ENCODE measurements at regions not wholly inside any gene's neighbourhood (a gene's known extent, or its start where the extent isn't known, plus 50 kb on each side); places are given as distances from the start of the nearest gene placed in this dataset.

DNA sequence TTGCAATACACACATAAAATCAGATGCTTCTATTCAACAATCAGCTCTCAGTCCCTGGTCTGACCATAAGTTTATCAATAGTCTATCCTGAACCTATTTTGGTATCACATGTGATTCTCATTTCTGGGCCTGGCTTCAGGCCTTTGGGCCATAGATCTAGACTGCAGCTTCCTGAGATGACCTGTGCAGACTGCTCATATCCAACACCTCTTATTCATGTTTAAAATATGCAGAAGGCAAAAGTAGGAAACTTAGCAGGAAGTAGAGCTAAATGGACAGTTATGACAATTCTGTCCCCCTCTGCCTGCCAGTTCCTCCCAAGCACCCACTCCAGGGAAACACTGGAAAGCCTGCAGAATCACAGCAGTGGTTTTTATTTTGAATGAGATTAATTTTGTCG lies 53.3 kb downstream of the C7orf25 start:
- no peak for DNase-seq (ENCODE audit: low read depth)

DNA sequence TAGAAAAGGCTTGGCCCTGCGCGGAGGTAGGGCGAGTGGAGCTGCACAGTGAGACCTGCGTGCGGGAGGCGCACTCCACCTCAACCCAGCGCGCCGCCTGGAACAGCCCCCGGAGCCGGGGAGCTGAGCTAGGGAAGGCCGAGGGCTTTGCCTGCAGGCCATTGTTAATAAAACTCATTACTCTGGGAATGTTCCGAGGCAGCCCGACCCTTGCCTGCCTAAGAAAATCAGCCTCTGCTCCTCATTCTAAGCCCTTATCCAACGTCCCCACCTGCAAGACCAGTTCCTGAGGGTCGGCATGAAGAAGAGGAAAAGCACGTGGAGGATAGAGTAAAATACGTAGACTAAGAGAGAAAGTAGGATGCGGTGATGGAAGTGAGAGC lies 55.3 kb downstream of the C7orf25 start:
- no peak for DNase-seq (ENCODE audit: low read depth)

DNA sequence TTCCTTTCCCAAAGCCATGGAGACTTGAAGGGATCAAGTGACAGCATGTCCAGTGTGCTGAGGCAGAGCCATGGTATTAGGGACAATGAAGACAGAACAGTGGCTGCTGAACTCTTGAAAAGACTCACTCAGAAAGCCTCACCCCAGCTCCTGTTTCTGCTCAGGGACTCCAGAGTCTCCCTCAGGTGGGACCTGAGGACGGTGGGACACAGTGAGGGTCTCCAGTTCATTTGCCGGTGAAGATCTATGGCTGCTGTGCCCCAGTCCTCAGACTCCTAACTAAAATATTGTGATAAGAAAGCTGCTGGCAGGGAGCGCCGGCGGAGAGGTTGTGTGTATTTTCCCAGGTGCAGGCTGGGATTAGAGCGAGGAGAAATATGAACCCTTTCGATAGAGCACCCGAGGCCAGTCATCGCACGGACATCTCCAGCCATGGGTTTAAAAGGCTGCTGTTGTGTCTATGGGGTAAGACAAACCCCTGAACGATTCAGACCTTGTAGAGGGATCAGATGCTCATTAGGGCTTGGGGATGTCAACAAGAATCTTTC lies 57.2 kb downstream of the C7orf25 start:
- DNase-seq (ENCODE audit: low read depth): no peak

DNA sequence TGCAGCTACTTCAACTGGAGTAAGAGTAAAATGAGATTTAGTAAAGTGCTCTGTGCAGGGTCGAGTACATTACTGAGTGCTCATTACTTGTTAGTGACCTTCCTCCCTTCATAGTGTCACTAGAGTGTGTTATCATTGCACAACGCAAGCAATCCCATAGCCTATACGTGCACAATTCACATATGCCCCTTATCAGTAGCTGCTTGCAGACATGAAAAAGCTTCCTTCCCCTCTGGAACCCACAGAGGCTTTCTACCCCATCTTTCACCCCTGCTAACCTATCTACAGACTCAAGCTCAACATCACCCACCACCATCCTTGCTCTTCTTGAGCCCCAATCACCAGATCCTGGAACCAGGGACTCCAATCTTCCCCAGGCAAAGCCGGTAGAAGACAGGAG lies 59.3 kb downstream of the C7orf25 start:
- no peak for DNase-seq (ENCODE audit: low read depth)

DNA sequence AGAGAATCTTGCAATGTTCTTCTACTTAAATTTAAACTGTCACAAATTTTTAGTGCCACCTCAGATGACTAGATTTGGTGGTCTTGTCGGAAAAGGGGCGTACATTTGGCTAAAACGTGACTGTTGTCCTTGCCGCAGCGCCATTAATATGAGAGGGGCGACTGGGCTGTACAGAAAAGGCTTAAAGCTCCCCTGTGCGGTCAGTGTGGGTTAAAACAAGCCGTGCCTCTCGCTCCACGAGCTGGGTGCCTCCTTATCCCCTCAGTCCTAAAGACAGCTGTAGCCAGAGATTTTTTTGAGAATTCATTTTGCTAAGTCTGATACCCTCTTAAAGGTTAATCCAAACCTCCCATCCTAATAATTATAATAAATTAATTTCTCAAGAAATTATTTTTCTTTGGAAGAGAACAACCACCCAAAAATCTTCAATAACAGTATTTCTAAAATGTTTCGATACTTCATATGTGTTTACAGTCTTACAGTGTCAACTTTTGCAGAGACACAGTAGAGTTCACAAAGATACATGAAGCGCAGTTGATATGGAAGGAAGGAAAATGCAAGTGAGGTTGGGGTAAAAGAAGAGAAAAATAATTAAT lies 68.6 kb downstream of the C7orf25 start:
- no peak for DNase-seq (ENCODE audit: low read depth)

DNA sequence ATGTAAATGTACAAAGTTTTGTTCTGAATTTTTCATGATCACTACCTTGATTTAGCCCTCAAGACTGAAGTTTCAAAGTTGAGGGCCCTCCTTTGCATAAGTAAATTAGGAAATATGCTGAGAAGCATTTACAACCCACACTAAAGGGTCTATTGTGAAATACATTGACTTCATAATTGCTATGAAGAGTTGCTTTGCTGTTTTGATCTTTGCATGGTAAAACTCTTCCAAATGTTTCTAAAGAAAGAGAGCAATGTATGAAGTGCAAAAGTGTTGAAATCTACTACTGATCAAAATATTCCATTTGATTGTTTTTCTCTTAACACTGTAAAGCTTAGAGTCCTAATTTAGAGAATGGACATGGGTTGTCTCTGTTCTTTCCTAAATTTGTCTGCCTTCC lies 77.2 kb downstream of the C7orf25 start:
- DNase-seq (ENCODE audit: low read depth): no peak

DNA sequence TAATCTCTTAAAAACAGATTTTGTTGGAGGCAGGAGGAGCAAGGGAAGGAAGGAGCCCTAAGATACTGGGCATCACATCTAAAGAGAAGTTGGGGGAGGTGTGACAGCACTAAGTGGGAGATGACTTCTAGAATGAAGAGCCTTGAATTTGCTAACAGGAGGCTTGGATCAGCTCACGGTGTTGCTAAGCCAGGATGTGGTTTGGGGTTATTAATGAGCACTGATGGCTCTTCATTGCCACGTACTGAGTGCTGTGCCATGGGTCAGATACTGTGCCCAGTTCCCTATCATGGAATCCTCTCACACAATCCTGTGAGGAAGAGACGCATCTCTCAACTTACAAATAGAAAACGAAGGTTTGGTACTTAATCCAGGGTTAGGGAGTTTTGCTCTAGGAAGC lies 78.5 kb downstream of the C7orf25 start:
- DNase-seq (ENCODE audit: low read depth): no peak

DNA sequence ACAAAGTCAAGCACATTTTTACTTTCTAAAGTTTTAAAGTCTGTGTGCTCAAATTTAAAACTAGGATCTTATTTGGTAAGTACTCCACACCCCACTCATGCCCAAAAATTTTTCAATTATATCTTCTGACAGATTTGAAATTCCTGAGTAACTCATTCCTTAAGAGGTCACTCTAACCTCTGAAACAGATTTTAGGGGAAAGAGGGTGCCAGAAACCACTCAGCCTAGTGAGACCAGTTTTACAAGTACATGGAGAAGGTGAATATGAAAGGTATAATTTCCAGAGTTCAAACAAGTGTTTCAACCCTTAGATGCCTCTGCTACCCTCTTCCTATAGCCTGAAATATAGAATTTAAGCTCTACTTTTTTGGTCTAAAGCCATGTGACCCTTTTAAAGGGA lies 79.2 kb downstream of the C7orf25 start:
- no peak for DNase-seq (ENCODE audit: low read depth)

DNA sequence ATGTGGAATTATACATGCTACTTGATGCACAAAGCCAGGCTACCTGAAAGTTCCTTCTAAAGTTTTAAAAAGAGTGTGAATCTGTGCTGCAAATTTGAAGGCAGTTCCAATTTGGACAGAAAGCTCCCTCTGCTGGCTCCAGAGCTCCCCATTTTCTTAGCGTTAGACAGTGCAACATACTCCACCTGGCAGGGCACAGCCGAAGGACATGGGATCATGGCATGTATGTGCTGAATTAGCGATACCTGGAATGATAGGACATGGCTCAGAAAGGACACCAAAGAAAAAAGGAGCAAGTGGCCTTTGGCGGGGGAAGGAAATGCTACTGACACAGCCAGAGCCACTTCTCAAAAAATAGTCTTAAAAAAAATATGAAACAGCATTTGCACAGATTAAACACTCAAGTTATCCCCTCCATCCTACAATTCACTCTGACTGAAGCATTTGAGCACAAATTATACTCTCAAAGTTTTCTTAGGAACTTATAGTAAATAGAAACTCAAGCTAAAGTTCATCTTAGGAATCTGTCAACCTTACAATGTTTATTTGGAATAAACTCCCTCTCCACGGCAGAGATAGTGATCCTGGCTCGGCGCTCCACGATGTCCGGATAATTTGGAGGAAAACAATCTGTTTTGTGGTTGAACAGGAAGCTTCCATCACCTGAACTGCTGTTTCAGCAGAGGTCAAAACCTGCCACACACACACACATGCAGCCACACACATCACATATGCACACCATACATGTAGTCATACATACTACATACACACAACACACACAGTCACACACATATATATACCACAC lies 80.0 kb downstream of the C7orf25 start:
- DNase-seq (ENCODE audit: low read depth): peak; percentile 39

DNA sequence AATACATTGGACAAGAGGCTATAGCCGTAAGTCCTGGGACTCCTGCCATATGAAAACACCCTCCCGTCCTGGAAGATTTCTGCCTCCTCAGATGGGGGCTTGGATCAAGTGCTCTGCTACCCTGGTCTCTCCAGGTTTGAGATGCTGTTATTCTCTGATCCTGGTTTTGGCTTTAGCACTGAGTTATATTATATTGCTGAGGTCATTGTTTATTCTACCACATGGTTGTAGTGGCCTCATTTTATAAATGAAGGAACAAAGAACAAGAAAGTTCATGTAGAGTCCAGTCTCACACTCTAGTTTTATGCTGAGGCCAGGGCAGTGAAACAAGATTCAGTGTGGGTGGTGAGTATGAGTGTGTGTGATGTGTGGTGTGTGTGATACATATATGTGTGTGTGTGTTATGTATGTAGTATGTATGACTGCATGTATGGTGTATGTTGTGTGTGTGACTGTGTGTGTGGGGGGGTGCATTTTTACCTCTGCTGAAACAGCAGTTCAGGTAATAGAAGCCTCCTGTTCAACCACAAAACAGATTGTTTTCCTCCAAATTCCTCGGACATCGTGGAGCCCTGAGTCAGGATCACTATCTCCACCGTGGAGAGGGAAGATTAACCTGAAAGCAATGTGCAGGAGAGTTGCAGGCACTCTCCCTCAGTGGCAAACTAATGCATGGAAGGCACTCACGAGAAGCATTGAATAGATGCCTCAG lies 80.7 kb downstream of the C7orf25 start:
- peak; percentile 17 for DNase-seq (ENCODE audit: low read depth)

DNA sequence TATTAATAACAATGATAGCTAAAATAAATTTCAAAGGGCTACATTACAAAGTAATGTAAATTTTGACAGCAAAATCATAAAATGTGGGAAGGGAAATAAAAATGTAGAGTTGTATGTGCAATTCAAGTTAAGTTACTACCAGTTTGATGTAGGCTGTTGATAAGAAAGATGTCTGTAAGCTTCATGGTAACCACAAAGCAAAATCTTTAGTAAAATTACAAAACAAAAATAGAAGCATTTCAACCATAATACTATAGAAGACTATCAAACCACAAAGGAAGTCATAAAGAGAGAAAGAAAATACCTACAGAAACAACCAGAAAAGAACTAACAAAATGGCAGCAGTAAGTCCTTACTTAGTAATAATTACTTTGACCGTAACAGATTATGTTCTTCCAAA lies 99.1 kb downstream of the C7orf25 start:
- no peak for DNase-seq (ENCODE audit: low read depth)

DNA sequence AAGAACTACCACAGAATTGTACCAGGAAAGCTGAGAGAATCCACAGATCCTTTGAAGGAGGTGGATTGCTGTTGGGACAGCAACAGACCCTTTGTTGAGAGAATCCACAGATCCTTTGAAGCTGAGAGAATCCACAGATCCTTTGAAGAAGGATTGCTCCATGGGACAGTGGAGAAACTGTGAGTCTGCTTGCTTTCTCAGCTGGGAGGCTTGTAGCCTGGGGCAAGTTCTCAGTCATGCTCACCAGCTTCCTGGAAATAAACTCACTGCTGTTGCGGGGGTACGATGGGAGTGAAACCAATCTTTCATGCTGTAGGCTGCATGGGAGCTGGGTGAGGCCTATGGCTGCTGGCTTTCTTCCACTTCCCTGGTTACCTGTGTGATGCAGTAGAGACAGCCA lies 106.3 kb downstream of the C7orf25 start:
- no peak for DNase-seq (ENCODE audit: low read depth)

DNA sequence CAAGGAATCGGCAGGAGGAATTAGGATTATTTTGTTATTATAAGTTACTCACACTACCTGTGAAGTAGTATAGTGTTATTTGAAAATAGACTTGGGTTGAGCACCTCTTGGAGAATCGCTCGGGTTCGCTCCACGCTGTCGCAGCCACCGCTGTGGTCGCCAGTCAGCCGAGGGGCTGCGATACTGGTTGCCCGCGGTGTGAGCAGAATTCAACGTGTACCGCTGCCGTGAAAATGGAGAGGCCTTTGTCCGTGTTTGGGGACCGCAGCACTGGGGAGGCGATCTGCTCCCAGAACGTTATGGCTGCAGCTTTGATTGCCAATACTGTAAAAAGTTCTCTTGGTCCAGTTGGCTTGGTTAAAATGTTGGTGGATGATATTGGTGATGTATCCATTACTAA lies 117.2 kb downstream of the C7orf25 start:
- no peak for DNase-seq (ENCODE audit: low read depth)

DNA sequence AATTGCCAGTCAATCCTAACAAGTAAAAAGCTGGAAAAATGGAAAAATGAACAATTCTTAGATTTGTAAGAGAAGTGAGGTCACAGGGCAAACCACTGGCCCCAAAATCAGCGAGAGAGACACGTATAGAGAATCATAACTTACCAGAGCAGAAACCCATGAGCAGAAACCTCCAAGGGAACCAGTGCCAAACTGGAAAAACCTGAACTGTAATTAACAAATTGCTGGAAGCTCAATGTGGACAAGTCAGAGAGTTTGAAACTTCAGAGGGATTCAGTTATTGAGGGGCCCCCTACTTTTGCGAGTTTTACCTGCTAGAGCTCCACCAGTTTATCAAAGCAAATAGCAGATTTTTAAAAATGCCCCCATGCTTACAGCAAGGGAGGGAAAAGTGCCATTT lies 119.0 kb downstream of the C7orf25 start:
- DNase-seq (ENCODE audit: low read depth): no peak

DNA sequence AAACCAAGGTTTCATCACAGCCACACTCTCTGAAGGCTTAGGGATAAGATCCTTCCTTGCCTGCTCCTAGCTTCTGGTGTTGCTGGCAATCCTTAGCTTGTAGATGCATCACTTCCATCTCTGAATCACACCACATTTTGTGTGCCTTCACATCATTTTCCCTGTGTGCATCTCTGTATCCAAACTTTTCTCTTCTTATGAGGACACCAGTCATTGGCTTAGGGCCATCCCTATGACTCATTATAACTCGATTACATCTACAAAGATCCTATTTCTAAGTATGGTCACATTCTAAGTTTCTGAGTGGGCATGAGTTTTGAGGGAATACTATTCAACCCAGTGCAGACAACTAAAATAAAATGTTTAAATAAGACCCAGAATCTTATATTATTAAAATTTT lies 121.7 kb downstream of the C7orf25 start:
- peak; percentile 47 for DNase-seq (ENCODE audit: low read depth)

DNA sequence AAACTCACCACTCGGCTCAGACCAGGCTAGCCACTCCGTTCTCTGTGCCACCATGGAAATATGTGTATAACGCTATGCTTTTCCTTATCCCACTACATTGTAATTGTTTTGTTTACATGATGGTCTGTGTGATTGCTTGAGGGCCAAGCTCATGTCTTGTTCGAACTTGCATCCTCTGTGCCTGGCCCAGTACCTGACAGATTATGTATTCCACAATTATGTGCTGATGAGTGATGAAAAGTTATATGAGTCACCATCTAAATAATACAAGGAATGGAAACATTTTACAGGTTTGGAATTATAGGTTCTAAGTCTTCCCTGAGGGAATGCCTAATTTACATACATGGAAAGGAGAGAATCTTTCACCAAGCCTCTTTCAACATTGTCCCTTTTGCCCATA lies 137.4 kb downstream of the C7orf25 start:
- no peak for DNase-seq (ENCODE audit: low read depth)

DNA sequence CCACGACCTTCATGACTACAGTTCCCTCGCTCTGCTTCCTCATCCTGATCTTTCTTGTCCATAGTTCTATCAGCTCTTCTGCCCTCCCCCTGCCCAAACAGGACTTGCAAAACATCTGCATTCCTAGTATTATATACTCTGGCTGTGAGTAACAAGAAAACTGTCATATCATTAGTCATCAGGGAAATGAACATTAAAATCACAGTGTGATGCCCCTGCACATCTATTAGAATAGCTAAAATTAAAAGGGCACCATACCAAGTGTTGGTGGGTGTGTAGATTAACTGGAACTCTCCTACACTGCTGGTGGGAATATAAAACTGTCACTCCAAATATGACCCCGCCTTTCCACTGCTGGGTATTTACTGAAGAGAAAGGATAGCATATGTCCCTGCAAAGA lies 141.8 kb downstream of the C7orf25 start:
- no peak for DNase-seq (ENCODE audit: low read depth)

DNA sequence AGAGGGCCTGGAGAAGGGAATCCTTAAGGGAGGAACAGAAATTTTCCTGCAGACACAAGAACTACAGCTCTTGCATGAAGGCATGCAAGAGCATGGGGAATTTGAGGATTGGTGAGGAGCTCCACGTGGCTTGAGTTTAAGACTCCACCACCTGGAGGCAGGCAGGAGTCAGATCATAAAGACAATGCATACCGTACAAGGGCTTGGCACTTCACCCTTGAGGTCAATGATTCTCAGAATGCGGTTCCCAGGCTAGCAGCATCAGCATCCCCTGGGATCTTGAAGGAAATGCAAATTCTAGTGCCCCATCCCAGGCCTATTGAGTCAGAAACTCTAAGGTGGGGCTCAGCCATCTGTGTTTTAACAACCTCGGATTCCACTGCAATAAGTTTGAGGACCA lies 143.8 kb downstream of the C7orf25 start:
- DNase-seq (ENCODE audit: low read depth): no peak

DNA sequence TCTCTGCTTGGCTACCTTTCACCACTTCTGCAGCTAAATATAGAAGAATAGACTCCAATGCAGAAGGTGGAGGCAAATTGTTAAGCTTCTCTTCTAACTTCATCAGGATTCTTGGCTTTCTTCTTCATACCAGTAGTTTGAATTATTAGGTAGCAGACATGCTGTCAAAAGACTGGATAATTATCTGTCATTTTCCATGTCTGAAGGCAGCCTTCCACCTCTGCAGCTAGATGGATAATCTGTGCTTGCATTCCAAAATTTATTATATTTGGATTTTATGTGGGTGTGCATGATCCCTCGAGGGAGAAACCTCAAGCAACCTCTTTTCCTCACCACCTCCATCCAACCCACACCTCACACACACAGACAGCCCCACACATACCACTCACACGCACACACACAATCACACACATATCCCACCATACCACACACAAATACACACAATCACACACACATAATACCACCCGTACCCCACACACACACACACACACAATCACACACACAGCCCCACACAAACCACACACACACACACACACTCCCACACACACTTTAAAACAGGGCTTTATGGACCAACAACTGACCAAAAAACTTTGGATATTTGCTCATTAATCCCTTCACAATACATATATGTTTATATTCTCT lies 145.0 kb downstream of the C7orf25 start:
- DNase-seq (ENCODE audit: low read depth): no peak

DNA sequence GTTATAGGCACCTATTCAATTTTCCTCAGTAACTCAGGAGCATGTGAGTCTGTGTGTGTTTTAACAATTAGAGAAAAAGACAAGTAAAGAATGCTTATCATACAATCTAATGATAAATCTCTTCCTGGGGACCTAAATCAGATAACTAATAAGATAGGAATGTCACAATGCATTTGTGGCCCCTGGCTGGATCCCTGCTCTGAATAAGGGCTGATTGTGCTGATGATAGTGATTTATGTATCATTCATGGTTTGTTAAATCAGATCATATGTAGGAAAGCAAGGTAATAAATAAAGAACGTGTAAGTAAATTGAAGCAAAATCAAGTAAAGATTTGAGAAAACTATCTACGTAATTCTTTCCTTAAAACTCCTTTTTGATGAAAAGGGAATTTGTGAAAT lies 145.9 kb downstream of the C7orf25 start:
- no peak for DNase-seq (ENCODE audit: low read depth)

DNA sequence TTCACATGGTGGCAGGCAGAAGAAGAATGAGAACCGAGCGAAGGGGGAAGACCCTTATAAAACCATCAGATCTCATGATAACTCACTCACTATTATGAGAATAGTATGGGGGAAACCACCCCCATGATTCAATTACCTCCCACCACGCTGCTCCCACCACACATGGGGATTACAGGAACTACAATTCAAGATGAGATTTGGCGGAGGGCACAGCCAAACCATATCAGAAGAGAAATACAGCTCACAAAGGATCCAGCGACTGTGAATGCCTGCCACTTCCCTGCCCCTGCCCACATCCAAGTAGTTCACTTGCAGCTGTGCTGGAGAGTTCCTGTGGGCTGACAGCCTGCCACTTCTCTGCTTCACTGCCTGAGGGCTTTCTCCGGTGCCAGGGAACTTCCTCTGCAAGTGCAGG lies 148.7 kb downstream of the C7orf25 start:
- no peak for DNase-seq (ENCODE audit: low read depth)

DNA sequence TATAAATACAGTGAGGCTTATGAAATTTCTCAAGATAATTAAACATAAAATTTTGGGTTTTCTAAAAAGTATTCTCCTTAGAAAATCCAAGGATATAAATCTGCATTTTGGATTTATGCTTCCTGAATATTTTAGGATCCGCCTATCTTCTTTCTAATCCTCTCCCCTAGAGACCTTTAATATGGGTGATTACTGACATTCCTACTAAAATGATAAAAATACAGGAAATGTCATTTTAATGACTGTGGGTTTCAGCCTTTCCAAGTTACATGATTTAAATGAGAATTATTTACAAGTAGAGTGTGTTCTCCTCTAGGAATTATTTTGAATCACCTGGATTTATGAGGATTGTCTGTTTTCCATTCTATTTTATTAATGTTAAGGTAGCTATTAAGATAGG lies 150.4 kb downstream of the C7orf25 start:
- DNase-seq (ENCODE audit: low read depth): no peak

DNA sequence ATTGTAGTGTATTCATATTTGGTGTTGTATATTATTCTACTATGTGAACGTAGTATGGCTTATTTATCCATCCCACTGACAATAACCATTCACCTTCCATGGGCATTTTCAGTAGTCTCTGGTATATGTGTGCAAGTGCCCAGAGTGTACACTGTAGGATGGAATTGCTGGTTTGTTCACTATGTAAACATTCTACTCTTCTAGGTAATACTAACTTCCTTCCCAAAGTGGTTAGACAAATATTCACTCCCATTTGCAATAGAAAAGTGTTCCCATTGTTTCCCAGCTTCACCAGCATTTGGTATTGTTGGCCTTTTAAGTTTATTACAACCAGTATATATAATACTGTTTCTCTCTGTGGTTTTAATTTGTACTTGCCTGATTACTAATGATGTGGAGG lies 153.7 kb downstream of the C7orf25 start:
- no peak for DNase-seq (ENCODE audit: low read depth)

Data from stromal cell of bone marrow (primary cell).